ENCODE measurements at regions not wholly inside any gene's neighbourhood (a gene's known extent, or its start where the extent isn't known, plus 50 kb on each side); places are given as distances from the start of the nearest gene placed in this dataset.

- no peak for DNase-seq (ENCODE audit: low read depth)
Measured at GRCh38 chr2:5236249-5236648, 455.9 kb upstream of the SOX11 start.

DNA sequence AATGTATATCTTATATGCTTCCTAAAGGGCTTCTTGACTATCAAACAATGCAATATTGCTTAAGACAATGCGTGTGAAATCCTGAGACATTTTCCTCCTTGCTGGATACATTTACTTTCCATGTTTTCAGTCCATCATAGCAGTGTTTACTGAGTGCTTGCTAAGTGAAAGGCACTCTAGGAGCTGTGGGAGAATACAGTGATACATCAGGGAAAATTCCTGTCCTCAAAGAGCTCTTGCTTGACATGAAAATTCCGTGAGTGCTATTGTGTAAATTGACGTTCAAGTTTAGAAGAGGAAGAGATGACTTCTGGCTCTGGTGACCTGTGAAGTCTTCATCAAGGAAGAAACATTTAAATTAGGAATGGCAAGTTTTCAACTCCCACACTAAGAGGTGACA lies 449.4 kb upstream of the SOX11 start:
- no peak for DNase-seq (ENCODE audit: low read depth)

DNA sequence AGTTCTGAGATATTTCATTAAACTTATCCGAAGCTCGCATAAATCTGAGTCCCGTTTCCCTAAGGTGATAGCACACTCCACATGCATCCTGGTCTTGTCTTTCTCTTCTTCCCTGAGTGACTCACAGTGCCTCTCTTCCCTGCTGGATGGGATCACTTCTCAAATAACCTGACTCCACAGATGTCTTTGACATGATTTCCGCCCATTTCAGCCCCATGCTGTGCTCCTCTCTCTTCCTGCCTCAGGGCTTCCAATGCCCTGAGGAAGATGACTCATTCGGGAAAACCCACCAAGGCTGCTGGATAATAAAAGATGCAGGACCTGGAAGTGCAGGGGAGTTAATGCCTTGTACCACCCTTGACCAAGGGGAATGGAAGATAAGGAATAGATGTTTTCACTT lies 441.7 kb upstream of the SOX11 start:
- no peak for DNase-seq (ENCODE audit: low read depth)

GRCh38 chr2:5253263-5253662 lies 438.9 kb upstream of the SOX11 start:
- DNase-seq (ENCODE audit: low read depth): no peak

DNA sequence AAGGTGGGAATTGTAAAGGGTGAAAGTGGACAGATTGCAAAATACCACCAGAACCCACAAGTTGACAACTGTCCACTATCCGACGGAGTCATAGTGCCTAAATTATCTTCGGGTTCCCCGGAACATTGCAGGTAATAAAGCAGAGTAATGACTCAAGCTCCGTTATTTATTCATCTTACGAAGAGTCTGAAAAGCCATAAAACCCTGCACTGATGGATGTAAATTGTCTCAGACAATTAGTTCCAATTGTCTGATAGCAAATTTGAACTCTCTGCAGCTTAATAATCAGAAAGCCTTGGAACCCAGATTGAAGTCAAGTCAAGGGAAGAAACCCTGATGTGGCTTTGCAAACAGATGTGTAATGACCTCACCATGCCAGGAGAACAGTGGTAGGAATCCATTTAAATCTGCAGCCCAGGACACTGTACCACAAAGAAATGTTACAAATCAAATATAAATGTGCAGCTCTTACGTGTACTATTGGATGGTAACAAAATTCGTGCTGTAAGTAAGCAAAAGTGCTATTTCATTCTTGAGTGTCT lies 437.3 kb upstream of the SOX11 start:
- no peak for DNase-seq (ENCODE audit: low read depth)

DNA sequence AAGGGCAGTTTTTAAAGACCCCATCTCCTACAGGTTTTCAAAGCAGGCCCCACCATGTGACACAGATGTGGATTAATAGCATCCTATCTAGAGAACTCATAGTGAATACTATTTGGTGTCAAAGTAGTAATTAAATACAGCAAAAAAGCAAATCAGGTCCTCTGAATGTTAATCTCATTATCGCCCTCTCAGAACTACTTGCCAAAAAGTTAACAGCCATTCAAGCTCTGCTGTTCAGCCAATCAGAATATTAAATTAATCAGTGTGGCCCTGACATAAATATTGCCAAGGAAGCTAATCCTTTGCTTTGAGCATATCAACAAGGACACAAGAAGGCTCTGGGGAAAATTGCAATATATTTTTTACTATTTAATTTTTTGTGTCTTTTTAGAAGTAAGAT lies 428.9 kb upstream of the SOX11 start:
- DNase-seq (ENCODE audit: low read depth): no peak

GRCh38 chr2:5264361-5264760 lies 427.8 kb upstream of the SOX11 start:
- DNase-seq (ENCODE audit: low read depth): no peak

DNA sequence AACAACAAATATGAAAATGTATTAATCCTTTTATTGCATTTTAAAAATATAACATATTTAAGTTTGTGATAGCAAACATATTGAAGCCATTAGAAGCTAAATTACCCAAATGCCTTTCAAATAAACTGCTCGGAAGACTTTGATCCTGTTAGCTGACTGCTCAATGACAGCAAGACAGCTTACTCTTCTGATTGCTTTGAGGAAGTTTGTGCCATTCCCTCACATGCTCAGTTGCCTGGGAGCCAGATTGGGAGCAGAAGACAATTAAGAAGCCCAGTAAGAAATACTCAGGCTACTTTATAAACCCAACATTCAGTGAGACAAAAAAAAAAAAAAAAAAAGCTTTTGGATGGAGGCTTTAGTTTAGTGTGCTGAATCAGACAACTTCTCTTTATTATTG lies 407.1 kb upstream of the SOX11 start:
- DNase-seq (ENCODE audit: low read depth): no peak

DNA sequence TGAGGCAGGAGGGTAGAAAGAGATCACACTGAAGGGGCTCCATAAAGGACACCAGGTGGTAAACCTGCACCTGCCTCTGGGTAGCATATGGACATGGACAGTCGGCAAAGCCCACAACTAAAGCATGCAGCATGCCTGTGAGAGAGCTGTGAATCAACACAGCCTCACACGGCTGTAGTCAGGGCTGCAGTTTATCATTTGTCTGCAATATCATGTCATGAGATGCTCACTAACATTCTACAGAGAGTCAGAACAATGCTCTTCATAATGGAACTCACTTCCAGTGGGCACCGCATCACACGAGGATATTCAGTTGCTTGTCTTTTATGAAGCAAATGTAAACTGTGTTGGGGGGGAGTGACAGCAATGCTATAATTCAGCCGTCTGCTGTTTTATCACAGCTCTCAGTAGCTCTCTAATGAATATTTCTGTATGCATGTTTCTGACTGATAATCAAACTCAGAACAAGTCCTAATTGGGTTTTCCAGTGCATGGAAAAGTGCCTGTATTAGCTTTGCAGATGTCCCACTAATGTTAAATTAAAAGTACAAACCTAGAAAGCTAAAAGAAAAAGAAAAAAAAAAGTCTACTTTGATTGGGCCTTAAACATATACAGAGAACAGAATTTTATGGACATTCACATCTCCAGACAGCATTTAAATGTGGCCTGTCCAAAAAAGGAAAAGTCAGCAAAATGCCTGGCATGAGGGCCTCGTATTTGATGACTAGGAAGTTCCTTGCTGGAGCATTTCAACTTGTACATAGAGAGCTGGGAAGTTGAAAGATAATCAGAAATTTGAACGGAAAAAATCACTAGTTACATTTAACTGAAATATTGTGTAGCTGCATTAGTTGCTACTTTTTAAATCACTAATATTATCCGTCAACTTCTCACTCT lies 406.1 kb upstream of the SOX11 start:
- no peak for DNase-seq (ENCODE audit: low read depth)

DNA sequence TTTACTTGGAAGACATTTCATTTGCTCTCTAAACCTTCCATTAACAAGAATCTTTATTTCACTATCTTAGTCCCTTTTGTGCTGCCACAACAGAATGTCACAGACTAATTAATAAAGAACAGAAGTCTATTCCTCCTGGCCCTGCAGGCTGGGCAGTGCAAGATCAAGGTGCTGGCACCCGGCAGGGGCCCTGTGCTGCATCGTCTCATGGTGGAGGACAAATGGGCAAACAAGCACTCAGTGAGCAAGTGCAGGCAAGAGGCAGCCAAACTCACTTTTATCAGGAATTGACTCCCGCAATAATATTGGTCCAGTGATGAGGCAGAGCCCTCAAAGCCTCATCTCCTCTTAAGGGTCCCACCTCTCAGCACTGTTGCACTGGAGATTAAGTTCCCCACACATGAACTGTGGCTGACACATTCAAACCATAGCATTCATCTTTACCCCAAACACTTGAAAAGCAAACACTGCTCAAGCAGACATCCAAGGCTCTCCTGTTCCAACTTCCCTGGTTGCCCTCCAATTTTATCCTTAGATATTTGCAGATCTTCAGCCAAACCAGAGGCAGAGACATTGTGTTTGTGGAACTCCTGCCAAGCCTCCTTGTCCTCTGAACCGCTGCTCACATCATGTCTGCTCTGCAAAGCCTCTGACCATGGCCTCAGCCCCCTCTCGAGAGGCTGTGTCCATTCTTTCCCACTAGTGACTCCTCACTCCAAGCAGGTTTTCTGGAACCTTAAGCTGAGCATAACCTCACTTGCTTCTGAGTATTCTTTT lies 404.4 kb upstream of the SOX11 start:
- DNase-seq (ENCODE audit: low read depth): no peak

- DNase-seq (ENCODE audit: low read depth): no peak
Measured at GRCh38 chr2:5290900-5291546, 401.2 kb upstream of the SOX11 start.

- DNase-seq (ENCODE audit: low read depth): no peak
Measured at GRCh38 chr2:5304640-5305039, 387.5 kb upstream of the SOX11 start.

- DNase-seq (ENCODE audit: low read depth): no peak
Measured at GRCh38 chr2:5315041-5315440, 377.1 kb upstream of the SOX11 start.

DNA sequence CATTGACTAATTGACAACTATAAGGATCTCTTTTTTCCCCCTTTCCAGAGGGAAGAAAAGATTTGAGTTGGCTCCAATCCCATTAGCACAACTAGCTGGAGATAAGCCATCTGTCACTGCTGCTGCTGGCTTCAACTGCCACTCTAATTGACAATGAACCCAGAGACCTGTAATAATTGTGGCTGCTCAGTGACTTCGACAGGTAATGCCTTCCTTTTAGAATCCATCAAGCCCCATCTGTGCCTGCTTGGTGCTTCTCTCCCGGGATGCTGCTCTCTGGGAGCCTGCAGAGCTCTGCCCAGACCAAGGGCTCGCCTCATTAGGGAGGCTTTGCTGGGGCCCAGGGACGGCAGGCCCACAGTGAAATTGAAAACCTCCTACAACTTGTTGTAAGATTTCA lies 376.7 kb upstream of the SOX11 start:
- no peak for DNase-seq (ENCODE audit: low read depth)

DNA sequence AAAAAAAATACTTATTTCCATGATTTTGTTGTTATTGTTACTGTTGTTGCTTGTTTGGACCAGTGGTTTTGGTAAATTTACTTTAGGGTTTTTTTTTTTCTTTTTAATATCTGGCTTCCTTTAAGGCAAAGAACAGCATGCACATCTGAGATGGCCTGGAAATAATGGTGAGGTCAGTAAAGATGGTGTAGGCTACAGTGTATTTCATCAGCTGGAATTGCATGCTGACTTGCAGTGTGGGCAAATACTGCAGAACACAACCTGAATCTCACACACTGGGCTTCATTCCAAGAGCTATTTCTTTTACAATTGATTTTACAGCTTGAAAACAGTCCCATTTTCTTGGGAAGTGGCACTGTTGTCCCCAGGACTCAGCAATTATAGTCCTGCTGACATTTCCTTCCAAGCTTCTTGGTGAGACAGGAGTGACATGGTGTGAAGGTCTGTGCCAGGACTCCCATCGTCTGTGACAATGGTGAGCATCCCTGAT lies 376.1 kb upstream of the SOX11 start:
- DNase-seq (ENCODE audit: low read depth): no peak

GRCh38 chr2:5319493-5319892 lies 372.7 kb upstream of the SOX11 start:
- no peak for DNase-seq (ENCODE audit: low read depth)

- no peak for DNase-seq (ENCODE audit: low read depth)
Measured at GRCh38 chr2:5322396-5322795, 369.8 kb upstream of the SOX11 start.

- no peak for DNase-seq (ENCODE audit: low read depth)
Measured at GRCh38 chr2:5325523-5325922, 366.7 kb upstream of the SOX11 start.

DNA sequence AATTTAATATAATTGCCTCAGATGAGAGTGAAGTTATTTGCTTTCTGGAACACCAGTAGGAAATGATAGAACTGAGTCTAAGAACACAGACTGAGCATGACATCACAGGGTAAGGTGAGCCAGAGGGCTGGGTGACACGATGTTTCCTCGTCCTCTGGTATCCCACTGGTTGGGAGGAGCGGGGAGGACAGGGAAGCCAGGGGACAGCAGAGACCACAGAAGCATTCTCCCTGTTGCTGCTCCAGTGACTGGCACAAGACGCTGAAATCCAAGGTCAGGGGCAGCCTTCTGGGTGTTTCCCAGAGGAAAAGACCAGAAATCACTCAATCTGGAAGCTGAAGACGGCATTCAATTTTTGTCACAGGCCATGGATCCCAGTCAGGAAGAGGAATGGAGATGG lies 363.4 kb upstream of the SOX11 start:
- DNase-seq (ENCODE audit: low read depth): no peak

GRCh38 chr2:5329763-5330162 lies 362.4 kb upstream of the SOX11 start:
- DNase-seq (ENCODE audit: low read depth): no peak

DNA sequence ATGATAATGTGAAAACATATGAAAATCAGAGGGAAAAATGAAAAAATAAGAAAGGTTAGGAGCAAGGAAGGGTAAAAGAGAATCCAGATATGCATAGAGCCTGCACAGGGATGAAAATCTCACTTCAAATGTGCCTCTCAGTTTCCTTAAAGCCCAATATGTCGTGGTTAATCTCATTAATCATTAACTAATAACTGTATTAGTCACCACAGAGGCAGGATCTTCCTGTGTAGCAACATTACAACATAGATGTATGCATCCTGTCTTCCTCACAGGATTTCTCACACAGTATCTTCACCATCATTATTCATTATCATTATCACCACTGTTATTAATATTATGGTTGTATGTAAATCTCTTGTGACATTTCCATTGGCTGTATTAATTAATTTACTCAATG lies 361.2 kb upstream of the SOX11 start:
- DNase-seq (ENCODE audit: low read depth): no peak

- DNase-seq (ENCODE audit: low read depth): no peak
Measured at GRCh38 chr2:5332925-5333324, 359.3 kb upstream of the SOX11 start.

DNA sequence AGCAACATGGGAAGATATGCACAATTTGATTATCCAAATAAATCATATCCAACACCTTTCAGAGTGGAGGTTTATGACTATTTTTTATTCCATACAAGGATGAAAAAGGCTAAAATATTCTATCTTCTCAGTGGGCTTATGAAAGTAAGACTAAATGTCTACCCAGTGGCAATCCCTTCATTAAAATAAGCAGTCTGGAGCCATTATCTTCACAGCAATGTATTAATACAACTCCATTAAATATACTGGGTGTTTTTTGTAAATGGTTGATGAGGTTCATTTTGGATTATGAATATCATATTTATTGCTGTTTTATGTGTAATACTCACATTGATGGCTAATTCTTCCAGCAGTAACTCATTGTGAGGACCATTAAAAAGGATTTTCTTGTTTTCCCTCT lies 352.7 kb upstream of the SOX11 start:
- DNase-seq (ENCODE audit: low read depth): no peak
